GM21526 (cell line): ENCODE measurements at regions not wholly inside any gene's neighbourhood (a gene's known extent, or its start where the extent isn't known, plus 50 kb on each side); places are given as distances from the start of the nearest gene placed in this dataset.
A peak's percentile ranks its signal among the peaks of the same experiment; 100 is the strongest.

Experiments used
- ATAC-seq: cut with Tn5 transposase; IDR thresholded peaks from one replicate; pipeline ENCODE4 v1.9.1; 2021; ENCODE audit warnings: moderate library complexity; ENCODE audit not compliant: unreplicated experiment, low FRiP score

GRCh38 chr1:198031086-198031485 is 113.9 kb downstream of the LHX9 start:
- no peak for ATAC-seq

GRCh38 chr1:198032668-198033067 is 115.5 kb downstream of the LHX9 start:
- ATAC-seq, result no peak

- ATAC-seq, result no peak
Observed at GRCh38 chr1:198040880-198041279, 115.9 kb upstream of the NEK7 start.

- ATAC-seq, result no peak
Observed at GRCh38 chr1:198042168-198042567, 114.6 kb upstream of the NEK7 start.

GRCh38 chr1:198047913-198048312 is 108.9 kb upstream of the NEK7 start:
- no peak for ATAC-seq

- ATAC-seq, result no peak
Observed at GRCh38 chr1:198054510-198054909, 102.3 kb upstream of the NEK7 start.

GRCh38 chr1:198056255-198056654 is 100.5 kb upstream of the NEK7 start:
- peak; percentile 81 for ATAC-seq

GRCh38 chr1:198064181-198064580 is 92.6 kb upstream of the NEK7 start:
- no peak for ATAC-seq

- ATAC-seq, result no peak
Observed at GRCh38 chr1:198068285-198068684, 88.5 kb upstream of the NEK7 start.

GRCh38 chr1:198072177-198072576 is 84.6 kb upstream of the NEK7 start:
- ATAC-seq, result no peak

GRCh38 chr1:198075296-198075695 is 81.5 kb upstream of the NEK7 start:
- ATAC-seq, result no peak

- no peak for ATAC-seq
Observed at GRCh38 chr1:198079432-198079951, 77.3 kb upstream of the NEK7 start.

- ATAC-seq, result no peak
Observed at GRCh38 chr1:198082576-198082975, 74.2 kb upstream of the NEK7 start.

GRCh38 chr1:198083549-198083948 is 73.2 kb upstream of the NEK7 start:
- ATAC-seq, result no peak

GRCh38 chr1:198084241-198084908 is 72.4 kb upstream of the NEK7 start:
- no peak for ATAC-seq

GRCh38 chr1:198086051-198086745 is 70.6 kb upstream of the NEK7 start:
- ATAC-seq, result no peak

- ATAC-seq, result no peak
Observed at GRCh38 chr1:198087831-198088230, 69.0 kb upstream of the NEK7 start.

- peak; percentile 71 for ATAC-seq
Observed at GRCh38 chr1:198088360-198089071, 68.3 kb upstream of the NEK7 start.

- ATAC-seq, result no peak
Observed at GRCh38 chr1:198096390-198096789, 60.4 kb upstream of the NEK7 start.

- ATAC-seq, result no peak
Observed at GRCh38 chr1:198099755-198100154, 57.0 kb upstream of the NEK7 start.

- no peak for ATAC-seq
Observed at GRCh38 chr1:198101716-198102453, 54.9 kb upstream of the NEK7 start.
